Adipocyte (in vitro differentiated cells): ENCODE measurements at regions not wholly inside any gene's neighbourhood (a gene's known extent, or its start where the extent isn't known, plus 50 kb on each side); places are given as distances from the start of the nearest gene placed in this dataset.
"Not testable (repeated sequence)": the region's sequence is repeated elsewhere in the genome, so short reads cannot be mapped to it uniquely, and the experiment has no call there.

Experiments used
- DNase-seq: peaks from one replicate; pipeline ENCODE4 v3.0.0-alpha.2; 2015; ENCODE audit warnings: low read depth
- H3K27me3 ChIP-seq: replicated peaks from 2 replicates; pipeline ENCODE4 v1.7.0; 2013; ENCODE audit warnings: mild to moderate bottlenecking, low read length, moderate library complexity; ENCODE audit not compliant: control insufficient read depth, insufficient read depth
- H3K36me3 ChIP-seq: 2 replicates; pipeline ENCODE4 v1.7.0; 2013; ENCODE audit warnings: low read length, mild to moderate bottlenecking, moderate library complexity; ENCODE audit not compliant: control insufficient read depth, insufficient read depth, severe bottlenecking
- H3K4me1 ChIP-seq: 2 replicates; pipeline ENCODE4 v1.7.0; 2013; ENCODE audit warnings: mild to moderate bottlenecking, low read length, moderate library complexity; ENCODE audit not compliant: control insufficient read depth, insufficient read depth
- H3K4me3 ChIP-seq: 2 replicates; pipeline ENCODE4 v1.7.0; 2013; ENCODE audit warnings: mild to moderate bottlenecking, low read length, moderate library complexity
- H3K9ac ChIP-seq: 2 replicates; pipeline ENCODE4 v1.7.0; 2013; ENCODE audit warnings: mild to moderate bottlenecking, low read length, moderate library complexity
- H3K9me3 ChIP-seq: 2 replicates; pipeline ENCODE4 v1.7.0; 2013; ENCODE audit warnings: mild to moderate bottlenecking, low read length, moderate library complexity; ENCODE audit not compliant: control insufficient read depth

DNA sequence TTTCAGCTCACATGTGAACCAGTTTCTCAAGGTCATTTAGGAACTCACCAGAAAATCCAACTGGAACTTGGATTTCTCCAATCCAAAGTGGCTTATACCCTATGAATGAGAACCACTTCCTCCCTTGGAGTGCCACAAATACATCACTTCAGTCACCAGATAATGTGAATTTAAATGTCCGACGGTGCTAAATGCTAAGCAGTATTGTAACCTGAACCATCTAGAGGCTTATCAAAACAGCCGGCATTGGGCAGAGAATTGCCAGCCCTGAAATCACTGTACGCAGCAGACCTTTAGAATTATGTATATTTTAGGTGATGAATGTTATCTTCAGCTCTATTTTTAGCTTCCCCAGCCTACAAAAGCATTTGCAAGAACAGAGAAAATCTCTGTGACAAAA lies 76.8 kb upstream of the COX20 start:
- Histone ChIP-seq H3K4me3 (no peak overlapping the region), H3K36me3 (no peaks in the 10 kb centered on the region), H3K9me3 (no peaks in the 10 kb centered on the region), H3K27me3 (peaks cover 7% of the 10 kb centered on the region), H3K4me1 (no peaks in the 10 kb centered on the region), H3K9ac (no peak overlapping the region)
- DNase-seq = no peak

DNA sequence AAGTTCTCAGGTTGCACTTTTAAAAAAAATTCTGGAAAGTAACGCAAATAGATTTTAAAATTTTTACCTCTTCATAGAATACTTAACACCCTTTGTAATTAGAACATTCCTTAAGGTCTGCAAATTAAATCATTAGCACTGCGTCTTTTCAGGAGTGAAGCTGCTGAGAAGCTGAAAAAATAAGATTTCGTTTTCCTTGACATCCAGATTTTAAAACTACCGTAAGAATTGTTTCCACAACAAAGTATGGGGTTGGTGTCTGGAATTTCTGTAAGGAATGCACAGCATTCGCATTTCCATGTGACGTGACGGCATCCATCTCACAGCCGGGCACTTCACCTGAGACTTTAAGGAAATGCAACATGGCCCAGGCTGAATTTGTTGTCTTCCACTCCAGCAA lies 76.3 kb upstream of the COX20 start:
- Histone ChIP-seq H3K4me1 (no peaks in the 10 kb centered on the region), H3K27me3 (peaks cover 7% of the 10 kb centered on the region), H3K9me3 (no peaks in the 10 kb centered on the region), H3K36me3 (no peaks in the 10 kb centered on the region), H3K9ac (no peak overlapping the region), H3K4me3 (no peak overlapping the region)
- no peak for DNase-seq

DNA sequence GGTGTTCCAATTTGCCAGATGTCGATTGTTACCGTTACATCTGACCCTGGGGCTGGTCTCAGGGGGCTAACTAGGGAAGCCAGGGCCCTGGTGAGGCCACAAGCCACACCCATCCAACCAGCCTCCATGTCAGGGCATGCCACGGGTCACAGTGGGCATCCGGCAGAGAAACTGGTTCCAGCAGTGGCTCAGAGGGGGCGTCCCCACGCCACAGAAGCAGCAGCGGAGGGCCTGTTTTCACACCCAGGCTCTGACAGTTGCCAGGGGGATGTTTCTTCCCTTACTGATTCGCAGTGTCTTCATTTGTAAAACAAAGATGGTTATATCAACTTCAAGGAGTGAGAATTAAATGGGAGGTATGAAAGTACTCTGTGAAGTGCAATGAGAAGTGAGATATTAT lies 75.0 kb upstream of the COX20 start:
- Histone ChIP-seq H3K9ac (no peak overlapping the region), H3K36me3 (no peaks in the 10 kb centered on the region), H3K4me3 (no peak overlapping the region), H3K4me1 (no peaks in the 10 kb centered on the region), H3K9me3 (no peaks in the 10 kb centered on the region), H3K27me3 (peaks cover 7% of the 10 kb centered on the region)
- no peak for DNase-seq

DNA sequence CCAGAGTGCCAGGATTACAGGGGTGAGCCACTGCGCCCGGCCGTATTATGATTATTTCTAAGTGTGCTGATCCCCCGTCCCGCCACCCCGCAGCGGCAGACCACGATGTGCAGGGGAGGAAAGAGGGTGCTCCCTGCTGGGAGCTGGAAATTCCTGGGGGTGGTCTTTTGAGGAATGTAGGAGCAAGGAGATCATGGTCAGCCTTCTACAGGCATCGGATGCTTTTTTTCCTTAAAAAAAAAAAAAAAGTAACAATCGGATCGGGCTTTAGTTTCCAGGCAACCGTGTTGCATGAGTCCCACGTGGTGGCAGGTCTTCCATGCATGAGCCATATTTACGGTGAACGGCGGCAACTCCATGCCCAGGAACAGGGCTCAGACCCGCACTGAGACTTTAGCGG lies 74.2 kb upstream of the COX20 start:
- DNase-seq = no peak
- Histone ChIP-seq H3K9me3 (no peaks in the 10 kb centered on the region), H3K36me3 (no peaks in the 10 kb centered on the region), H3K4me1 (no peaks in the 10 kb centered on the region), H3K4me3 (no peak overlapping the region), H3K27me3 (peaks cover 7% of the 10 kb centered on the region), H3K9ac (no peak overlapping the region)

DNA sequence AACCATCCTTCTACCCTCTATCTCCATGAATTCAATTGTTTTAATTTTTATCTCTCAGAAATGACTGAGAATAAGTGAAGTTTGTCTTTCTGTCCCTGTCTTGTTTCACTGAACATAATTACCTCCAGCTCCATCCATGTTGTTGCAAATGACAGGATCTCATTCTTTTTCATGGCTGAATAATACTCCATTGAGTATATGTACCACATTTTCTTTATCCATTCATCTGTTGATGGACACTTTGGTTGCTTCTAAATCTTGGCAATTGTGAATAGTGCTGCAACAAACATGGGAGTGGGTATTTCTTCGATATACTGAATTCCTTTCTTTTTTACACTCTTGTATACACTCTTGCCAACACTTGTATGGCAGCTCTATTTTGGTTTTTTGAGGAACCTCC lies 72.8 kb upstream of the COX20 start:
- no peaks in the 10 kb centered on the region for H3K4me1 ChIP-seq
- H3K36me3 ChIP-seq = no peaks in the 10 kb centered on the region
- H3K9me3 ChIP-seq = peaks cover 3% of the 10 kb centered on the region
- peaks cover 12% of the 10 kb centered on the region for H3K27me3 ChIP-seq
- no peak for DNase-seq
- no peak overlapping the region for H3K9ac ChIP-seq
- no peak overlapping the region for H3K4me3 ChIP-seq

DNA sequence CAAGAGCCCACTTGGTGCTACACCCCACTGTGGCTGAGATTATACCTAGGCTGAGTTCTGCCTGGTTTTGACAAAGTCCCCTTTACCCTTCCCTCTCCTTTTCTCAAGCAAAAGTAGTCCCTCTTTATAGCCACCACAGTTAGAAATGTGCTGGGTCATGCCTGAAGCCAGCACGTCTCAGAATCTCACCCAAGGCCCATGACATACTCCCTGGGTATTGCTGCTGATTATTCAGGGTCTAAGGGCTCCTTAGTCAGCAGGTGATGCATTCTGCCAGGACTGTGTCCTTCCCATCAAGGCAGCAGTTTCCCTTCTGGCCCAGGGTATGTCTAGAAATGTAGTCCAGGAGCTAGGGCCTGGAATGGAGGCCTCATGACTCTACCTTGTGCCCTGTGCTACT lies 67.3 kb upstream of the COX20 start:
- no peak for DNase-seq
- peaks cover 3% of the 10 kb centered on the region for H3K9me3 ChIP-seq
- no peaks in the 10 kb centered on the region for H3K4me1 ChIP-seq
- H3K9ac ChIP-seq = no peak overlapping the region
- no peaks in the 10 kb centered on the region for H3K36me3 ChIP-seq
- H3K4me3 ChIP-seq = no peak overlapping the region
- peaks cover 10% of the 10 kb centered on the region for H3K27me3 ChIP-seq

DNA sequence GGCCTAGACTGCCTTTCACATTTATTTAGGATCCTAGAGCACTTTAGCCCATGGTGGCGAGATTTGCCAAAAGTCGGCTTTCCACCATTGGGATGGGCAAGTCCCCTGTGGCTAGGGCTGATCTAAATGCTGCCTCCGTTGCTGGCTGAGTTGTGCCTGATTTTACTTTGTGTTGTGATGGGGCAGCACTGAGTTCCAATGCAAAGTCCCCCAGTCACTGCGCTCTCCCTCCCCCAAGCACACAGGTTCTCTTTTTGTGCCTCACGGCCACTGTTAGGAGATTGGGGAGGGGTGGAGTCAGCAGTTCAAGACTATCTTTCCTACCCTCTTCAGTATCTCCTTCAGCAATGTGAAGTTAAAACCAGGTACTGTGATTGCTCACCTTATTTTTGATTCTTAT lies 66.7 kb upstream of the COX20 start:
- H3K4me3 ChIP-seq = no peak overlapping the region
- no peak for DNase-seq
- H3K27me3 ChIP-seq = peaks cover 10% of the 10 kb centered on the region
- peaks cover 3% of the 10 kb centered on the region for H3K9me3 ChIP-seq
- H3K4me1 ChIP-seq = no peaks in the 10 kb centered on the region
- H3K36me3 ChIP-seq = no peaks in the 10 kb centered on the region
- H3K9ac ChIP-seq = no peak overlapping the region

DNA sequence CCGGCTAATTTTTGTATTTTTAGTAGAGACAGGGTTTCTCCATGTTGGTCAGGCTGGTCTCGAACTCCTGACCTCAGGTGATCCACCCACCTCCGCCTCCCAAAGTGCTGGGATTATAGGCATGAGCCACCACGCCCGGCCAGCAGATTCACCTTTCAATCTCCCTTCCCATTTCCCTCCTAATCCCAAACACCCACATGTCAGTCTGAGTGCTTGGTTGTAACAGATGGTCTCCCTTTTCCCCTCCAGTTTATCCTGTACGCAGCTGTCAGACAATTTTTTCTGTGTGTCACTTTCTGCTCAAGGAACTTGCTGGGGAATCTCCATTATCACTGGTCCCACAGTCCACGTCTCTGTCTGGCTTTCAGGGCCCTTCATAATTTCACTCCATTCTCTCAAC lies 64.9 kb upstream of the COX20 start:
- not testable (repeated sequence) for DNase-seq, H3K36me3 ChIP-seq

DNA sequence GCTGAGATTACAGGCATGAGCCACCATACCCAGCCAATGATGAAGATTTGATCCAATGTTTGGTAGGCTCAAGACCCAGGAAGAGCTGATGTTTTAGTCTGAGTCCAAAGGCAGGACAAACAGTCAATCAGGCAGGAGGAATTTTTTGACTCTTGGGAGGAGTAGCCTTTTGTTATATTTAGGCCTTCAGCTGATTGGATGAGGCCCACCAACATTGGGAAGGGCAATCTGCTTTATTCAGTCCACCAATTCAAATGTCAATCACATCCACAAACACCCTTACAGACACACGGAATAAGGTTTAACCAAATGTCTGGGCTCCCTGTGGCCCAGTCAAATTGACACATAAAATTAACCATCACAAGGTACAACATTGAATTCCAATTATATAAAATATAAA lies 61.9 kb upstream of the COX20 start:
- Histone ChIP-seq H3K9me3 (no peaks in the 10 kb centered on the region), H3K4me3 (no peak overlapping the region), H3K36me3 (no peaks in the 10 kb centered on the region), H3K9ac (no peak overlapping the region), H3K4me1 (no peaks in the 10 kb centered on the region), H3K27me3 (peaks cover 5% of the 10 kb centered on the region)
- DNase-seq = no peak

More for the DNA sequence above, 64.9 kb upstream of the COX20 start:
- not testable (repeated sequence) for H3K9ac ChIP-seq, H3K4me1 ChIP-seq, H3K4me3 ChIP-seq, H3K9me3 ChIP-seq, H3K27me3 ChIP-seq

DNA sequence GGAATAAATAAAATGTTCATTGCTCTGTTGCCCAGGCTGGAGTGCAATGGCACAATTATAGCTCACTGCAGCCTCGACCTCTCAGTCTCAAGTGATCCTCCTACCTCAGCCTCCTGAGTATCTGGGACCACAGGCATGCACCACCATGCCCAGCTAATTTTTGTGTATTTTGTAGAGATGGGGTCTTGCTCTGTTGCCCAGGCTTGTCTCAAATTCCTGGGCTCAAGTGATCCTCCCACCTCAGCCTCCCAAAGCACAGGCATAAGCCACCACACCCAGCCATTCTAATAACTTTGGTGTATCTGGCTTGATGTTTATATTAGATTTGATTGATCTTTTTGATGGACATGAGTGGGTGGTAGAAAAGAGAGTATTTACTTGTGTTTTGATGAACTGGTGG lies 58.7 kb upstream of the COX20 start:
- DNase-seq, H3K27me3 ChIP-seq, H3K9ac ChIP-seq, H3K4me3 ChIP-seq, H3K9me3 ChIP-seq, H3K36me3 ChIP-seq, H3K4me1 ChIP-seq: not testable (repeated sequence)

DNA sequence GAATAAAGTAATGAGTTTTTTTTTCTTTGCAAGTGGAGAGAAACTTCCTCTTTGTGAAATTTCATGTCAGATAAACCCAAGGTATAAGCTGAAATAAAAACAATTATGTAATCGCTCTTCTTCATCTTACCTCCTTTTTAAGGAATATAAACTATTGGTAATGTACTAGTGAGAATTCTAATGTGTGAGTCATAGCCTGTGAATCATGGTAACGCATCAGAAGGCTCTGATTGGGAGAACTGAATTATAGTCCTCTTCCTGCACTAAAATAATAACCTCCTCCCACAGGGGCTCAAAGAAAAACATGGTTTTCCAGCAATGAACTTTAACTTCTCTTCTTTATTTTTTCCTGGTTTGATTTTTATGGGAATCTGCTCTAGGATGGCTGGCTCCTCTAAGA lies 57.1 kb upstream of the COX20 start:
- H3K36me3 ChIP-seq = no peaks in the 10 kb centered on the region
- H3K27me3 ChIP-seq = no peaks in the 10 kb centered on the region
- no peaks in the 10 kb centered on the region for H3K9me3 ChIP-seq
- no peaks in the 10 kb centered on the region for H3K4me1 ChIP-seq
- no peak overlapping the region for H3K9ac ChIP-seq
- peak; percentile 72 for DNase-seq
- no peak overlapping the region for H3K4me3 ChIP-seq

DNA sequence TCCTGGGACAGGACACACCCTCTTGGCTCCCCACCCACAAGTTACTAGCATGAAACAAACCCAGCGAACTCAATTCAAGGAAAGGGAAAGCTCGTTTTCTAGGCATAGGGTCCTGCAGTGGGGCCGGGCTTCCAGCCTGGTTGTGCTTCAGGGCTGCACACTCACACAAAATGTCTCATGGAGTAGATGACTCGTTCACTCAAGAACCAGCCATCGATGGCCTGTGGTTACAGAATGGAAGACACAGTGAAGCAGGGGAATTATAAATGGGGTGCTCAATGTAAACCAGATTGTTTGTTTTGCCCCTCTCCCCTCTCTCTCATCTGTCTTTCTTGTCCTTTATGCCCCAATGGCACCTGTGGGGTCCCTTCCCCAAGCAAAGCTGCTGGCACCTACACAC lies 56.0 kb upstream of the COX20 start:
- H3K4me3 ChIP-seq = no peak overlapping the region
- H3K9ac ChIP-seq = no peak overlapping the region
- H3K9me3 ChIP-seq = no peaks in the 10 kb centered on the region
- H3K4me1 ChIP-seq = no peaks in the 10 kb centered on the region
- no peaks in the 10 kb centered on the region for H3K36me3 ChIP-seq
- no peak for DNase-seq
- H3K27me3 ChIP-seq = no peaks in the 10 kb centered on the region
